ENCODE measurements at regions not wholly inside any gene's neighbourhood (a gene's known extent, or its start where the extent isn't known, plus 50 kb on each side); places are given as distances from the start of the nearest gene placed in this dataset.
A peak's percentile ranks its signal among the peaks of the same experiment; 100 is the strongest.

GRCh38 chr6:4264601-4265000, 129.2 kb upstream of the ECI2 start:
- no peak overlapping the region for H3K4me2 ChIP-seq (ENCODE audit: low read length)

GRCh38 chr6:4264081-4264480, 128.7 kb upstream of the ECI2 start:
- Histone ChIP-seq H3K27me3 (ENCODE audit: insufficient read depth, low read length) (no peaks in the 10 kb centered on the region), H3K79me1 (ENCODE audit: low read length) (no peaks in the 10 kb centered on the region), H3K9ac (ENCODE audit: low read length) (no peak overlapping the region), H3K4ac (ENCODE audit: low read depth, low read length) (no peak overlapping the region), H4K91ac (ENCODE audit: low read depth, low read length) (no peak overlapping the region), H3K4me1 (ENCODE audit: control insufficient read depth in 1 of 2, insufficient read depth in 2 of 2, low read length in 2 of 2) (peaks cover 2 to 5% of the 10 kb centered on the region in 2 experiments), H3K4me2 (ENCODE audit: low read length) (no peak overlapping the region), H2AK5ac (ENCODE audit: low read length) (no peak overlapping the region), H2BK5ac (ENCODE audit: low read depth, low read length, poor library complexity) (no peak overlapping the region), H3K14ac (ENCODE audit: low read length) (no peak overlapping the region), H4K12ac (ENCODE audit: low read depth, low read length) (no peak overlapping the region), H2AFZ (ENCODE audit: insufficient read depth, low read length, poor library complexity) (no peak overlapping the region), H3K18ac (ENCODE audit: low read length) (no peak overlapping the region), H4K8ac (ENCODE audit: low read depth, low read length) (no peak overlapping the region), H2BK12ac (ENCODE audit: low read length) (no peak overlapping the region), H2BK120ac (ENCODE audit: insufficient read depth, low read length, poor library complexity) (no peak overlapping the region), H3K79me2 (ENCODE audit: control insufficient read depth, insufficient read depth, low read length, poor library complexity) (no peaks in the 10 kb centered on the region), H3K4me3 (ENCODE audit: low read depth, low read length) (no peak overlapping the region), H3K27ac (ENCODE audit: low read depth, low read length) (no peak overlapping the region), H3K36me3 (ENCODE audit: control insufficient read depth in 1 of 2, insufficient read depth in 2 of 2, low read length in 2 of 2) (no peaks in the 10 kb centered on the region), H3K9me3 (ENCODE audit: insufficient read depth, low read depth, low read length) (no peaks in the 10 kb centered on the region), H3K23ac (ENCODE audit: low read length) (no peak overlapping the region)
- peak in 1 of 2 donors; percentile 35 for DNase-seq
- no CpG with 5 or more reads among the region's 3 CpGs for WGBS (ENCODE audit: extremely low coverage, insufficient coverage, insufficient read length)

More at GRCh38 chr6:4264601-4265000, 129.2 kb upstream of the ECI2 start:
- H2BK120ac ChIP-seq (ENCODE audit: insufficient read depth, low read length, poor library complexity): no peak overlapping the region
- DNase-seq: no peak
- H3K23ac ChIP-seq (ENCODE audit: low read length): no peak overlapping the region
- no peak overlapping the region for H4K12ac ChIP-seq (ENCODE audit: low read depth, low read length)
- no peaks in the 10 kb centered on the region for H3K79me1 ChIP-seq (ENCODE audit: low read length)
- H3K27me3 ChIP-seq (ENCODE audit: insufficient read depth, low read length): no peaks in the 10 kb centered on the region
- peaks cover 2 to 5% of the 10 kb centered on the region in 2 experiments for H3K4me1 ChIP-seq (ENCODE audit: control insufficient read depth in 1 of 2, insufficient read depth in 2 of 2, low read length in 2 of 2)
- H3K18ac ChIP-seq (ENCODE audit: low read length): no peak overlapping the region
- no peak overlapping the region for H3K4ac ChIP-seq (ENCODE audit: low read depth, low read length)
- no peak overlapping the region for H2AK5ac ChIP-seq (ENCODE audit: low read length)
- no peak overlapping the region for H3K27ac ChIP-seq (ENCODE audit: low read depth, low read length)
- no peaks in the 10 kb centered on the region for H3K9me3 ChIP-seq (ENCODE audit: insufficient read depth, low read depth, low read length)
- no peak overlapping the region for H3K4me3 ChIP-seq (ENCODE audit: low read depth, low read length)
- H2BK5ac ChIP-seq (ENCODE audit: low read depth, low read length, poor library complexity): no peak overlapping the region
- no peak overlapping the region for H4K91ac ChIP-seq (ENCODE audit: low read depth, low read length)
- H3K79me2 ChIP-seq (ENCODE audit: control insufficient read depth, insufficient read depth, low read length, poor library complexity): no peaks in the 10 kb centered on the region
- H2AFZ ChIP-seq (ENCODE audit: insufficient read depth, low read length, poor library complexity): no peak overlapping the region
- H4K8ac ChIP-seq (ENCODE audit: low read depth, low read length): no peak overlapping the region
- no peak overlapping the region for H3K9ac ChIP-seq (ENCODE audit: low read length)
- H3K14ac ChIP-seq (ENCODE audit: low read length): no peak overlapping the region
- no peaks in the 10 kb centered on the region for H3K36me3 ChIP-seq (ENCODE audit: control insufficient read depth in 1 of 2, insufficient read depth in 2 of 2, low read length in 2 of 2)
- H2BK12ac ChIP-seq (ENCODE audit: low read length): no peak overlapping the region
- no CpG with 5 or more reads among the region's 1 CpG for WGBS (ENCODE audit: extremely low coverage, insufficient coverage, insufficient read length)

- DNase-seq: no peak
- no peaks in the 10 kb centered on the region for H3K79me2 ChIP-seq (ENCODE audit: control insufficient read depth, insufficient read depth, low read length, poor library complexity)
- no peaks in the 10 kb centered on the region for H3K9me3 ChIP-seq (ENCODE audit: insufficient read depth, low read depth, low read length)
- peaks cover 5 to 8% of the 10 kb centered on the region in 2 experiments for H3K4me1 ChIP-seq (ENCODE audit: control insufficient read depth in 1 of 2, insufficient read depth in 2 of 2, low read length in 2 of 2)
- H3K18ac ChIP-seq (ENCODE audit: low read length): no peak overlapping the region
- no peak overlapping the region for H2AK5ac ChIP-seq (ENCODE audit: low read length)
- no peak overlapping the region for H3K4me2 ChIP-seq (ENCODE audit: low read length)
- H3K9ac ChIP-seq (ENCODE audit: low read length): no peak overlapping the region
- no peak overlapping the region for H2BK5ac ChIP-seq (ENCODE audit: low read depth, low read length, poor library complexity)
- H2AFZ ChIP-seq (ENCODE audit: insufficient read depth, low read length, poor library complexity): no peak overlapping the region
- no peak overlapping the region for H3K4ac ChIP-seq (ENCODE audit: low read depth, low read length)
- H3K27ac ChIP-seq (ENCODE audit: low read depth, low read length): no peak overlapping the region
- no peak overlapping the region for H4K91ac ChIP-seq (ENCODE audit: low read depth, low read length)
- WGBS (ENCODE audit: extremely low coverage, insufficient coverage, insufficient read length): no CpG with 5 or more reads among the region's 1 CpG
- H3K4me3 ChIP-seq (ENCODE audit: low read depth, low read length): no peak overlapping the region
- no peaks in the 10 kb centered on the region for H3K27me3 ChIP-seq (ENCODE audit: insufficient read depth, low read length)
- H2BK12ac ChIP-seq (ENCODE audit: low read length): no peak overlapping the region
- H3K23ac ChIP-seq (ENCODE audit: low read length): no peak overlapping the region
- H3K14ac ChIP-seq (ENCODE audit: low read length): no peak overlapping the region
- H4K8ac ChIP-seq (ENCODE audit: low read depth, low read length): no peak overlapping the region
- H4K12ac ChIP-seq (ENCODE audit: low read depth, low read length): no peak overlapping the region
- H2BK120ac ChIP-seq (ENCODE audit: insufficient read depth, low read length, poor library complexity): no peak overlapping the region
- no peaks in the 10 kb centered on the region for H3K36me3 ChIP-seq (ENCODE audit: control insufficient read depth in 1 of 2, insufficient read depth in 2 of 2, low read length in 2 of 2)
- H3K79me1 ChIP-seq (ENCODE audit: low read length): peaks cover 4% of the 10 kb centered on the region
Observed at GRCh38 chr6:4262526-4262925, 127.2 kb upstream of the ECI2 start.

- no peak overlapping the region for H3K27ac ChIP-seq (ENCODE audit: low read depth, low read length)
- H3K4me3 ChIP-seq (ENCODE audit: low read depth, low read length): no peak overlapping the region
- no peak overlapping the region for H3K4me2 ChIP-seq (ENCODE audit: low read length)
- no peaks in the 10 kb centered on the region for H3K79me2 ChIP-seq (ENCODE audit: control insufficient read depth, insufficient read depth, low read length, poor library complexity)
- H2AFZ ChIP-seq (ENCODE audit: insufficient read depth, low read length, poor library complexity): no peak overlapping the region
- H3K9ac ChIP-seq (ENCODE audit: low read length): no peak overlapping the region
- no peak overlapping the region for H4K8ac ChIP-seq (ENCODE audit: low read depth, low read length)
- peaks cover 11% of the 10 kb centered on the region for H3K79me1 ChIP-seq (ENCODE audit: low read length)
- H2AK5ac ChIP-seq (ENCODE audit: low read length): no peak overlapping the region
- H3K4ac ChIP-seq (ENCODE audit: low read depth, low read length): no peak overlapping the region
- H3K27me3 ChIP-seq (ENCODE audit: insufficient read depth, low read length): no peaks in the 10 kb centered on the region
- H3K18ac ChIP-seq (ENCODE audit: low read length): no peak overlapping the region
- no peaks in the 10 kb centered on the region for H3K36me3 ChIP-seq (ENCODE audit: control insufficient read depth in 1 of 2, insufficient read depth in 2 of 2, low read length in 2 of 2)
- no peaks in the 10 kb centered on the region for H3K9me3 ChIP-seq (ENCODE audit: insufficient read depth, low read depth, low read length)
- DNase-seq: no peak
- no peak overlapping the region for H3K23ac ChIP-seq (ENCODE audit: low read length)
- no peak overlapping the region for H4K91ac ChIP-seq (ENCODE audit: low read depth, low read length)
- peaks cover 12 to 13% of the 10 kb centered on the region in 2 experiments for H3K4me1 ChIP-seq (ENCODE audit: control insufficient read depth in 1 of 2, insufficient read depth in 2 of 2, low read length in 2 of 2)
- no peak overlapping the region for H2BK5ac ChIP-seq (ENCODE audit: low read depth, low read length, poor library complexity)
- H2BK12ac ChIP-seq (ENCODE audit: low read length): no peak overlapping the region
- H4K12ac ChIP-seq (ENCODE audit: low read depth, low read length): no peak overlapping the region
- no peak overlapping the region for H3K14ac ChIP-seq (ENCODE audit: low read length)
- WGBS (ENCODE audit: extremely low coverage, insufficient coverage, insufficient read length): no CpG with 5 or more reads among the region's 4 CpGs
- no peak overlapping the region for H2BK120ac ChIP-seq (ENCODE audit: insufficient read depth, low read length, poor library complexity)
Observed at GRCh38 chr6:4259391-4259790, 124.0 kb upstream of the ECI2 start.
